CD4-positive, alpha-beta T cell treated with Interleukin-4 for 4 hours (primary cell): ENCODE measurements at regions not wholly inside any gene's neighbourhood (a gene's known extent, or its start where the extent isn't known, plus 50 kb on each side); places are given as distances from the start of the nearest gene placed in this dataset.

ENCODE experiments used
- DNase-seq: peaks from one replicate; pipeline ENCODE4 v3.0.0-alpha.2; 2020

DNA sequence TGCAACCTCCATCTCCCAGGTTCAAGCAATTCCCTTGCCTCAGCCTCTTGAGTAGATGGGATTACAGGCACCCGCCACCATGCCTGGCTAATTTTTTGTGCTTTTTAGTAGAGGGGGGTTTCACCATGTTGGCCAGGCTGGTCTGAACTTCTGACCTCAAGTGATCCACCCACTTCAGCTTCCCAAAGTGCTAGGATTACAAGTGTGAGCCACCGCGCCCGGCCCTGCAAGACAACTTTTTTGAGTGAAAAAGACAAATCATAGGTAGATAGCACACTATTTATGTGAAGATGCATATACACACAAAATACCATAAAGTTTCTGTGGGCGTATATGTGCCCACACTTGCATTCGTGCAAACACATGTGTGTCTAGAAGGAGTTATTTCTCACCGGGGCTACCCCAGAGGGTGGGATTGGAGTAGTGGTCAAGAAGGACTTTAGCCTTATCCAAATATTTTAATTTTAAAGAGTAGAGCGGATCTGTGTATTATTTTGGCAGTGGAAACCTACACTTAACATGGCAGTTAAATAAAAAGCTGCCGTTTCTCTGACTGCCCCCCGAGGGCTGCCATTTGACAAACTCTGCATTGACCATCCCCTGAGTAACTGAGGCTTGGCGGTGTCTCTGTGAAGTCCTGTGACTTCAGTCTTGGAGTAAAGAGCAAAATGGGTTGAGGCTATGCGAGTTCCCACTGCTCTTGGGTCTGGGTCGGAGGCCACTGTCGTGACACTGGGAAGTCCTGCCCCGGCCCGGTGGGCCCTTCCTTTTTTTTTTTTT, 93.4 kb upstream of the PTCH1 start:
- DNase-seq: no peak

DNA sequence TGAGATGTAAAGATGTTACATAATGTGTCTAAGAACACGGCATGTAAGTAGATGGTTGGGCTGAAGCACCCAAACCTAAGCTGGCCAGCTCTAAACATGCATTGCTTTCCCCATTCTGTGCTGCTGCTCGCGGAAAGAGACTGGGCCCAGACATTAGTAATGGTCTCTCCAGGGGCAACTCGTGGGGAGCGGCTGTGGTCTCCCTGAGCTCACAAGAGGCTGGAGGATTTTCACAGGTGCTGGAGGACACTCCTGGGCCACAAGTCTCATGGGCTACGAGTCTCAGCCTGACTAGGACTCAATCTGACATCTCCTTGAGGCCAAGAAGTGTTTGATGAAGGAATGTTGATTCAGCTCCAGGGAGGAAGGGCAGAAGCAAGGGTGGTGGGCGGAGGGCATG, 92.7 kb upstream of the PTCH1 start:
- no peak for DNase-seq

DNA sequence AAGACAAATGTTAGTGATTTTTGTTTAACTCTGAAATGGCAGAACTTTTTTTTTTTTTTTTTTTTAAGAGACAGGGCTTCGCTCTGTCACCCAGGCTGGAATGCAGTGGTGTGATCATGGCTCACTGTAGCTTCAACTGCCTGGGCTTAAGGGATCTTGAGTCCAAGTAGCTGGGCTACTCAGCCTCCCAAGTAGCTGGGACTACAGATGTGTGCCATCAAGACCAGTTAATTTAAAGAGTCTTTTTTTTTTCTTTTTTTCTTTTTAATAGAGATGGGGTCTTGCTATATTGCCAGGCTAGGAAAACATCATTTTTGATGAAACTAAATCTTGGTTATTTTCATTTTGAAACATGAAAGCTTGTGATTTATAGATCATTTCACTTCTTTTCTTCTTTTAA, 91.6 kb upstream of the PTCH1 start:
- no peak for DNase-seq

DNA sequence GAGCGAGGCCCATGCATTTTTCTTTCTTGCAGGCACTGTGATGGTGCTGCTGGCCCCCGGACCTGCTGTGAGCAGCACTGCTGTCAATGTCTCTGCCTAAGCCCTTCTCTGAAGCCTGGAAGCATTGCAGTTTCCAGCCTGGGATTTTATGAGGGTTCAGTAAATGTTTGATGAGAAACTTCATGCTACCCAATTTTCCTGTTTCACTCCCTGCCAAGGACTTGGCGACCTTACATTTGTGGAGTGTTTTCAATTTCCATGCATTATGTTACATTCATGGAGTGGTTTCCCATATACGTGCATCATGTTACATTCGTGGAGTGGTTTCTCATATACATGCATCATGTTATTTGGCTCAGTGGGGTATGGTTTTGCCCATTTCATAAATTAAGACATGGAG, 90.7 kb upstream of the PTCH1 start:
- DNase-seq: no peak

DNA sequence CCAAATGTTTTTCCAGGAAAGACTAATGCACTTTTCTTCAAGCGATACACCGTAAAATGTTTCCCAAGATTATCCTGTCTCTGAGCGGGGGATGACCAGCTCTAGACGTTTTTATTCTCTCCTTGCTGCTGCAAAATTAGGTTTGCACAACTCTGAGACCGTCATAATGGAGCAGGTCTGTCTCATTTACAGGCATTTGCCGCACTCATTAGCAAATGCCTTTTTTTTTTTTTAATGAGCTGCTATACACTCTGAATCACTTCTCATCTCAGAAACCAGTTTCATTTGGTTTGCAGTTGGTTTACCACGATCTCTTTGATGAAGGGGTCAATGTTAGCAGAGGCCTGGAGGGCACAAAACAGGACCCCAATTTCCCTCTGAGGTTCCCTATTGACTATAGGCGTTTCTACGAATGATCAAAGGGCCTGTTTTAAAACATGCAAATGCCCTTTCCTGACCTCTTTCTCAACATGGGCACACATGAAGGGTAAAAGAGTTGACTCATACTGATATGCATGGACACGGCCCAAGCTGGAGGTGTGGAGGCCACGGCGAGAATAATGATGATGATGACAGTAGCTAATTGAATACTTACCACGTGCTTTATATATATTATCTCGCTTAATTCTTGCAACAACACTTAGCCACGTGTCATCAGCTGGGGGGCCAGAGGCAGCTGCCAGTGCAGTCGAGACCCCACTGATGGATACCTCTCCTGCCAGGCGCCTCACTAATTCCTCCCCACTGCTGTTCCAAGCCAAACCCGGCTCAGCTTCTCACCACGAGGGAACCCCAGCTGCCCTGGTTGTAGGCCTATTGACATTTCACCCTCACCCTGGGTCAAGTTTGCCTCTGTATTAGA, 89.9 kb upstream of the PTCH1 start:
- no peak for DNase-seq

DNA sequence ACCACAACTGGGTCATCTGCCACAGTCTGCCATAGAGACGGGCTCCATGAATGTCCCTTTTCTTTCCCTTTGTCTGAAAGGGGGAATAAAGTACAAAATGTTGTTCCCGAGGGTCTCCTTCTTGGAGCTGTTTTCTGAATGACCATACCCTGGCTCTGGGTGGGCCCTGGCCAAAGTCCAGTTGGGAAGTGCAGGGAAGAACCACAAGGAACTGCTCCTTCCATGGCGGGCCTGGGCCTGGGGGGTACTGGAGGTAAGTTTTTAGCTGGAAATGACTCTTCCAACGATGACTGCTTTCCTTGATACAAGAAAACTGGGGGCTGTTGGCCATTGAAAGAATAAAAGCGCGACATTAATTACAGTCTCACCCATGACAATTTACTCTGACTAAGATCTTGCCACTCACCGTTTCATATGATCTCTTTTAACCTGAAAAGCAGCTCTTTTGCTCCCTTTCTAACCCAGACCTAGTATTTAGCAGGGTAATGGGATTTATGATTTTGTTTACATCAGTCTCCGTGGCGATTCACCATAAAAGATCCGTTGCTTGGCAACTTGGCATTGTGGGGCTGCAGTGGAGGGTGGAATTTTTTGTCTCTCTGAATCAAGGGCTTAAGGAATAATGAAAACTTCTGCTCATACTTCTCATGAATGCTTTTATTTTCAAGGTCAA, 89.2 kb upstream of the PTCH1 start:
- DNase-seq: no peak

DNA sequence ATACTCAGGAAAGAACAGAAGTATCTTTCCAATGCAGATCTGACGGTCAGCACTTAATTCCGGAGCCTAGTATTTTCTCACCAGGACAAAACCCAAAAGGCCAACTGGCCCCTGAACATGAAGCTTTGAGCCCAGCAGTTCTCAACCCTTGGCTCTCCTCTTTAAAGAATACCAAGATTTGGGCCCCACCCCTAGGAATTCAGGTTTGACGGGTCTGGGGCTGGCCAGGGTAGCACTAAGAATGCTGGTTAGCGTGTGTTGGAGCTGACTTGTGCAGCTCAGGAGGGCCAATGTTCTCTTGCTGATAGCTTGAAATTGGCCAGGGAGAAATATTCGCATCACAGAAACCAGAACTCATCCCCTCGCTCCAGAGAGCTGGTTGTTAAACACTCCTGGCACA, 88.3 kb upstream of the PTCH1 start:
- no peak for DNase-seq

DNA sequence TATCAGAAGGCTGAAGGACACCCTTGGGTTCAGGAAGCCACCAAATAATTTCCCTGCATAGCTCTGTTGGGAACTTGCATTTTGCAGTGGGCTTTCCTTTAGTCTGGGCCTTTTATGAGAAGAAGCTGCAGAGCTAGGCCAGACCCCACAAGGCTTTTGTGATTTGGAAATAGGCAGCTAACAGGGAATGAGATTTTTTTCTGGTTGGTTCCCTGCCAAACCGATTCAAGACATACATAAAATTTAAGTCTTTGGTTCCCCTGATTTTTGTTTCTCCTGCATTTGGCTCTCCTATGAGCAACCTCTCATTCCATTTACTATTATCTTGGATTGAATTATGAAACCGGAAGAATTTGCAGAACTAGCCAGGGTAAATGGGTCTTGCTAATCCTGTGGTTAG, 81.5 kb upstream of the PTCH1 start:
- no peak for DNase-seq

DNA sequence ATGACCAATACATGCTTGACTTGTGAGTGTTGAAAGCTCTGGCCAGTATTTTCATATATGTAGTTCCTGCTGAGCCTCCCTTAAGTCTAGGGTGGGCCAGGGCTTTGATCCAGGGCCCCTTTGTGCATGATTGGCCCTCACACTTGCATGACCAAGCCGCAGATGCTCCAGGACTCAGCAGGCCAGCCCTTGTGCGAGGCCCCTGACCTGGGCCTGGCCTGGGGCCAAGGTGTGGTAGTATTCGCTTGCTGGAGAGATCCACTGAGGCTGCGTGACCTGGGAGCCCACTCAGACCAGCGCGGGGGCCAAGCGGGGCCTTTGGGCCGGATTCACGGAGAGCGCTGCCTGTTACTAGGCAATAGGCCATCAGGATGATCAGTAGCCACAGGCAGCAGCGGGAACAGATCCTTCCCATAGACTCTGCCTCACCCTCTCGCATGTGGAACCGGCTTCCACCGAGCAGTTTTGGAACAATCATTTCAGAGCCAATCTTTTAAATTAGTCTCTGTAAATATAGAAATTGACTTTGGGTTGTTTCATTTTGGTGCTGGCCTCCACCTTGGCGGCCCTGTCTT, 79.0 kb upstream of the PTCH1 start:
- DNase-seq: no peak

DNA sequence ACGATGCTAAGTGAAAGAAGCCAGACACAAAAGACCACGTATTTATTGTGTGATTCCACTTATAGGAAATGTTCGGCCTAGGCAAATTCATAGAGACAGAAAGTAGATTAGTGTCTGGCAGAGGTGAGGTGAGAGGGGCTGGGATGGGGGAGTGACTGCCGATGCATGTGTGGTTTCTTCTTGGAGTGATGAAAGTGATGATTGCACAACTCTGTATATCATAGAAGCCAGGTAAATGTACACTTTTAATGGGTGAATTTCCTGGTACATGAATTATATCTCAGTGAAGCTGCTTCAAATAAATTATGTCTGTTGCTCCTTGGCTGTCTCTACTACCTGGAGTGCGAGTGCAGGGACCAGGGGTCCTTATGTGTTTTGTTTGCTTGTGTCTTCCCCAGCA, 76.2 kb upstream of the PTCH1 start:
- DNase-seq: no peak

DNA sequence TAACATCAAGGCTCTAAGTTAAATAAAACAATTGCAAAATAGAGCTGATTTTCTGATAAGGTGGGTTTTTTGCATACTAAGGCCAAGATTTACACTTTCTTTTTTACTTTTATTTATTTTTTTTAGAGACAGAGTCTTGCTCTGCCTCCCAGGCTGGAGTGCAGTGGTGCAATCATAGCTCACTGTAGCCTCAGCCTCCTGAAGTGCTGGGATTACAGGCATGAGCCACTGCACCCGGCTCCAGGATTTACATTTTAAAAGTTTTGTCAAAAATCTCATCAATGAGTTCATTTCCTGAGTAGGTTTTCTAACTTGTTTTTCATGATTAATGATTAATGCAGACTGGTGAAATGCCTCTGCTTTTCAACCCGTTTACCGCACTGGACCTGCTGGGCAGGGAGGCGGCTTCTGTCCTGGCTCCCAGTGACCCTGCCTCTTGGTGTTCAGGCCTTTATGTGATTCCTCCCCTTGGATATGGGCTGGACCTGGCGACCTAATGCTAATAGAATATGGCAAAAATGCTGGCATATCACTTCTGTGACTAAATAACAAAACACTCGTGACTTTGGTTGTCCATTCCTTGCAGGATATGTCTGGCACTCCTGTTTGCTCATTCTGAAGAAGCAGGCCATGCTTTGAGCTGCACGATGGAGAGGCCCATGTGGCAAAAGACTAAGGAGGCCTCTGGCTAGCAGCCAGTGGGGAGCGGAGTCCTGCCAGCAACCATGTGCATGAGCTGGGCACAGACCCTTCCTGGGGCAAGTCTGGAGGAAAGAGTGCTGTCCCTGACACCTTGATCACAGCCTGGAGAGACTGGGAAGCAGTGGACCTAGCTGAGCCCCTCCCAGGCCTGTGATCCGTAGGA, 72.2 kb upstream of the PTCH1 start:
- no peak for DNase-seq

DNA sequence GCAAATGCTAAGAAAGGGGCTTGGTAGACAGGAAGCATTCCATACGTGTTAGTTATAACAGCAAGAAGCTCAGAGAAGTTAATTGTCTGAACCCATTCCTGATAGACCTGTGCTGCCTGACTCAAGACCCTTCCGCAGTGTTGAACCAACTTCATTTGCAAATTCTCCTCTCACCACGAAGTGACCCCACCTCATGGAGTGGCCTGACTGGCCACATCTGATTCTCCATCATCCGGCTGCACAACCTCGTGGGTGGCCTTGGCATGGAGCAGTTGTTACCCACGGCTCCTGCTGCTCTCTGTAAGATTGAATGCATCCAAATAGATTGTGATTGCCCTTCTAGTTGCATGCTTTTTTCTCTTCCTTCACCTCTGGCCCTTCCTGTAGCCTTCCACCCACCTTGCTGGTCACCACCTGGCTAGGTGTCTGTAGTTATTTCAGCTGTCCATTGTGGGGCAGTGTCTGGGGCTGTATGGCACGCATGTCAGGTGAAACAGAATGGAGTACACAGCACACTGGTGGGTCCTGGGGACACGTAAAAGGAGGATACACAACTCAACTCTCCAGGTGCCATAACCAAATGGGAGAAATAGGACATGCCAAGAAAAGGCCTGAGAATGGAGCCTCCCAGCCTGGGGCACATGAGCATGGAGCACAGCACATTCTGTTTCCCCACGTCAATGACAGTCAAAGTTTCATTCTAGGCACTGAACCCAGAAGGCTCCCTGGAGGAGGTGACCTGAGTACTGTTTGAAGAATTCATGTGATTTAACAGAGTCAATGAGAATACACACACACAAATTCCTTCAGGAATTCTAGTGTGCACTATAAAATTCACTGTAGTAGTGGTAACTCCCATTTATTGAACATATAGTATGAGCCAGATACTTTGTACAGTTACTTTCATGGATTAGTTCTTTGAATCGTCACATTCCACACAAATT, 70.5 kb upstream of the PTCH1 start:
- no peak for DNase-seq

DNA sequence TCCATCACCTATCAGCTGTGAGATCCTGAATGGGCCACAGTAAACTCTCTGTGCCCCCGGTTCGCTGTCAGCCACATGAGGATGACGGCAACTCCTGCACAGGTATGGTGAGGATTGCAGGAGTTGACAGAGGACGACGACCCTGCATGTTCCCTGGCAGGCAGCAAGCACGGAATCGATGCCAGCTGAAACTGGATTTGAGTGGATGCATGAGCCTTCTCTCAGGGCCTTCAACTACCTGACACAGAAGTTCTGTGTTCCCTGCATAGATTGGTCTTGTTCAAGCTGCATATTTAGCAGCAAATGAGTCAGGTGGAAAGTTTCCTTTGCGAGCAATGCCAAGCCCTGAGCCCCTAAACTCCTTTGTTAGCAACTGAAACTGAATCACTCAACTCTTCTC, 69.6 kb upstream of the PTCH1 start:
- no peak for DNase-seq

DNA sequence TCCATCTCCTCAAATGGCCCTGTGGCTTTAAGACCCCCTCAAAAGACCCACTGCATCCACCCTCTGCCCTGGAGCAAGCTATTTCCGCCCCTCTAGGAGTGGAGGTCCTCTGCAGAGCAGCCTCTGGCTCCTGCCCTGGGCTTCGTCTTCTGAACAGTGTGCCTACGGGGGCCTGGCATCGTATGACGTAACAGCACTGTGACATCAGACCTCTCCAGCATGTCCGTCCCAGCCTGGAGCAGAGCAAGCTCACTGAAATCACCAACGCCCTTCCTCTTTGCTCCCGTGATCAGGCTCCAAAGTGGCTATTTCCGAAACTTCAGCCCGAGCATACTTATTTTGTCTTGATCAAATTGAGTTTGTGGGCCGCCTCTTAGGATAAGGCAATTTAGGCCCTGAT, 69.1 kb upstream of the PTCH1 start:
- no peak for DNase-seq

DNA sequence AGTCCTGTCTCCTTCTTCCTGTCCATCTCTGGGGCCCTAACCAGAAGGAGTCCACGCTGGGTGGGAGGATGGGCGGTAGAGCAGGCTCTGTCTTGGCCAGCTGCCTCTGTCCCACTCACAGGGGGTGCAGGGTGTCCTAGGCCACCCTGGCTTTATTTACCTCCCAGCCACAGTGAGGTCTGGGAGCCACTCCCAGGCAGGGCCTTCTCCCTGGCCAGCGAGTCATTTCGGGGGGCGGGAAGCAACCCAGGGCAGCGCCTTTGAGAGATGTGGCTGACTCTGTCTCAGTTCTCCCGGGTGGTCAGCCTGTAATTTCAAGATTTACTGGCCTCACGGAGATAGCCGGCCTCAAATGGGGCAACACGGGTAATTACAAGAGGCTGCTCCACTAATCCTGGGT, 67.4 kb upstream of the PTCH1 start:
- DNase-seq: no peak

DNA sequence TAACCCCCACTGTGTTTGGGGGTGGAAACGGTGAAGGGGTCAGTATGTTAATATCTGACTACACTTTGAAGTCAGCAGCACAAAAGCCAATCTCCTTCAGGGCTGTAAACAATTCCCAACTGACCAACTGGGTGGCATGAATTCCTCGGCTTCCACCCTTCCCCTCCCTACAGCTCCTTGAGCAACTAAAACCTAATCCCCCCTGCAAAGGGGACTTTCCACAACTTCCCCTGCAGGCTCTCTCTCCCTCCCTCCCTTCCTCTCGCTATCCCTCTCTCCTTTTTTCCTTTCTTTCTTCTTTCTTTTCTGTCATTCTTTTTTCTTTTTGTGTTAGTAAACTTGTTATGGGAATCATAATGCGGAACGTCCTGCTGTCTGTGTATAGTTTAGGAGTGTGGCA, 65.1 kb upstream of the PTCH1 start:
- DNase-seq: no peak

DNA sequence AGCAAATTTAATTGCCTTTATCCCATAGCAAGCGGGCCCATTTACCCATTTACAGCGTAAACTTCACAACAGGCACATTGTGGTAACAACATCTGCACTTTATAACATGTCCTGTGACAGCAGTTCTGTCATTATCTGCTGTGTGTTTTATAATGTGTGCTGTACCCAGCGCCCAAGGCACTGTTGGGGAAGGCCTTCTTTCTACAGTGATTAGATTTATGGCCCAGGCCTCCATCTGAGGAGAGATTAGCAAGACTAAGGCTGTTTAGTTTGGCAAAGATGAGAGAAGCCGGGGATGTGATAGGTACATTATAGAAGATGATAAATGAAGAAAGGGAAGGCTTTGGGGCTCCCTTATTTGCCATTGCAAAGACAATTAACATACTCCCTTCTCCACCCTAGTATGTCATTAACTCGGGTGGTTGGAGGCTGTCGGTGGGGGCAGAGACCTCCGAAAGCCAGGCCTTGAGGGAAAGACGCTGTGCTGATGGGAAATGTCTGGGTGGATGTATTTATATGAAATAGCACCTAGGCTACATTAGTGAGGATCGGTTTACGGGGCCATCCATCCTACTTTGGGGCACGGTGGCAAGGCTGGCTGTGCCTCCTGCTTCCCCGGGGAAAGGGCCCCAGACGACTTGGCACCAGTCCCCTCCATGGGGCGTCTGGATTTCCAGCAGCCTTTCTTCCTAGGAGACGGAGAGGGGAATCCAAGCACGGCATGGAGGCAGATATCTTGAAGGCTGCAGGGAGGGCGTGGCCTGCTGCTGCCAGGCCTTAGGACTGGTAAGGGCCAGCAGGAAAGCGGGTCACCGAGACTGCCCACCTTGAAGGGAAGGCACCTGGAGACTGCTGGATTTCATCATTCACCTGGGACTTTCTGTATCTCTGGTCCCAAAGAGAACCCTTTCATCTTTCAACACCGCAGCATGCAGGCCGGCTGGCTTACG, 64.3 kb upstream of the PTCH1 start:
- DNase-seq: no peak

DNA sequence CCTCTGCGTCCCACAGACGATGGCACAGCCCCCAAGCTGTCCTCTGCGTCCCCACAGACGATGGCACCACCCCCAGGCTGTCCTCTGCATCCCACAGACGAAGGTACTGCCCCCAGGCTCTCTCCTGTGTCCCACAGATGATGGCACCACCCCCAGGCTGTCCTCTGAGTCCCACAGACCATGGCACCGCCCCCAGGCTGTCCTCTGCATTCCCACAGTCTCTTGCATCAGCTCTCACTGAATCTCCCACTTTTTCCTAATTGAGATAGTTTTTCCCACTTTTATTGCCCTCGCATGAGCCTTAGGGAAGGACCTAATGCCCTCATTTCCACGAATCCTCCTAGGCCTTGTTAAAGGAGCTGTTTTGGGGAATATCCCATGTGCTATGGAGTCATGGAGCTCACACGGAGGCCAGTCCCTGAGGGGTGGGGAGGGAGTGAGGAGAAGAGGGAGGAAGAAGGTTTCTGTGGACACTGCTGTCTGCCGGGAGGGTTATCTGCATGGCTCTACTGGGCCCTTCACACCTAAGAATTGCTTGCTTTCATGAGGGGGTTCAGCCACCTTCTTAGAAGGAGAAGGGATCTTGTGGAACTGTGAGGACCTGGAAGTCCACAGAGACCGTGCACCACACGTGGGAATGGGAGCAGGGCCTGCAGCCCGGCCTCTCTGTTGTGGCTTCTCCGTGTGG, 58.2 kb upstream of the PTCH1 start:
- DNase-seq: no peak

DNA sequence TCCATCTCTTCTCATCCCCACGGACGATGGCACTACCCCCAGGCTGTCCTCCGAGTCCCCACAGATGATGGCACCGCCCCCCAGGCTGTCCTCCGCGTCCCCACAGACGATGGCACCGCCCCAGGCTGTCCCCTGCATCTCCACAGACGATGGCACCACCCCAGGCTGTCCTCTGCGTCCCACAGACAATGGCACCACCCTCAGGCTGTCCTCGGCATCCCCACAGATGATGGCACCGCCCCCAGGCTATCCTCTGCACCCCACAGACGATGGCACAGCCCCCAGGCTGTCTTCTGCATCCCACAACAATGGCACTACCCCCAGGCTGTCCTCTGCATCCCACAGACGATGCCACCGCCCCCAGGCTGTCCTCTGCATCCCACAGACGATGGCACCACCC, 57.4 kb upstream of the PTCH1 start:
- peak; percentile 3 for DNase-seq

DNA sequence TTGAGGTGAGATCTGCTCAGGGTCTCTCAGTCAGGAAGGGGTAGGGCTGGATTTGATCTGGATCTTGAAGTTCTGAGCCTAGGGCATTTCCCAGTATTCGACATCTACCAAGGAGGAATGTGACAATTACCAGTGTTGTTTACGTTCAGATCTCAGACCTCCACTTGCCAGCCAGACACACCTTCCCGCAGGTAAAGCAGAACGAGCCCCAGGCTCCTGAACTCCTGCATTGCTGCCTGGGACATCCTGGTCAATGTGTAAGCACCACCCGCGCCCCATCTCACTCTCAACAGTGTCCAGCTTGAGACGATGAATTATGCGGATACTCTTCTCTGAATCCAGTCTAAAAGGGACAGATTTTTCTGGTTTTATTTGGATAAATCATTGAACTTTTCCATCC, 56.7 kb upstream of the PTCH1 start:
- no peak for DNase-seq
